ENCODE measurements at regions not wholly inside any gene's neighbourhood (a gene's known extent, or its start where the extent isn't known, plus 50 kb on each side); places are given as distances from the start of the nearest gene placed in this dataset.
A peak's percentile ranks its signal among the peaks of the same experiment; 100 is the strongest.

DNA sequence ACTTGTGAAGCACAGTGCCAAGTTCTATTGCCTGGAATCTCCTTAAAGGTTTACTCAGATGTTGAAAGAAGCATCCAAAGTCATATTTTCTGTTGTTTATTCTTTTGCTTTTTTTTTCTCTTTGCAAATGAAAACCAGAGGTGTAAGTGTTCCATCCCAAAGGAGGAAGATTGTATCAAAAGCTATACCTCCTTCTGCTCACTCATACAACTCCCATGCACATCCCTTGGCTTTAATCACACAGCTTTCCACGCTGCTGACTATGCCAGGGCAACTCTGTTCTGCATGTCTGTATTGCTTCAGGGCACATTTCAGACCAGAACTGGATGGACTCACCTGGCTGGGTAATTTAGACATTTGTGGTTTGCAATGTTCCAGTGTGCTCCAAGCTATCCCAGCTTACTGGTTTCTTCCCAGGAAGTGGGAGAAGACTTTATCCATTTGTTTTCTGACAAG lies 399.6 kb upstream of the TBL1XR1 start:
- TF ChIP-seq, protein P1, sequence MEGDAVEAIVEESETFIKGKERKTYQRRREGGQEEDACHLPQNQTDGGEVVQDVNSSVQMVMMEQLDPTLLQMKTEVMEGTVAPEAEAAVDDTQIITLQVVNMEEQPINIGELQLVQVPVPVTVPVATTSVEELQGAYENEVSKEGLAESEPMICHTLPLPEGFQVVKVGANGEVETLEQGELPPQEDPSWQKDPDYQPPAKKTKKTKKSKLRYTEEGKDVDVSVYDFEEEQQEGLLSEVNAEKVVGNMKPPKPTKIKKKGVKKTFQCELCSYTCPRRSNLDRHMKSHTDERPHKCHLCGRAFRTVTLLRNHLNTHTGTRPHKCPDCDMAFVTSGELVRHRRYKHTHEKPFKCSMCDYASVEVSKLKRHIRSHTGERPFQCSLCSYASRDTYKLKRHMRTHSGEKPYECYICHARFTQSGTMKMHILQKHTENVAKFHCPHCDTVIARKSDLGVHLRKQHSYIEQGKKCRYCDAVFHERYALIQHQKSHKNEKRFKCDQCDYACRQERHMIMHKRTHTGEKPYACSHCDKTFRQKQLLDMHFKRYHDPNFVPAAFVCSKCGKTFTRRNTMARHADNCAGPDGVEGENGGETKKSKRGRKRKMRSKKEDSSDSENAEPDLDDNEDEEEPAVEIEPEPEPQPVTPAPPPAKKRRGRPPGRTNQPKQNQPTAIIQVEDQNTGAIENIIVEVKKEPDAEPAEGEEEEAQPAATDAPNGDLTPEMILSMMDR (IDR thresholded peaks at IDR 0.05): no peak
- TF ChIP-seq POLR2A (IDR thresholded peaks at IDR 0.05): no peak
- peak in 2 of 4 donors; percentile 5 to 44 for TF ChIP-seq POLR2AphosphoS5 (IDR thresholded peaks at IDR 0.05)
